GM19025 (cell line): ENCODE measurements at regions not wholly inside any gene's neighbourhood (a gene's known extent, or its start where the extent isn't known, plus 50 kb on each side); places are given as distances from the start of the nearest gene placed in this dataset.
"Not testable (repeated sequence)": the region's sequence is repeated elsewhere in the genome, so short reads cannot be mapped to it uniquely, and the experiment has no call there.

Experiments used
- ATAC-seq: cut with Tn5 transposase; IDR thresholded peaks from one replicate; pipeline ENCODE4 v1.9.1; 2021; ENCODE audit warnings: mild to moderate bottlenecking, low read depth, moderate library complexity; ENCODE audit not compliant: unreplicated experiment

GRCh38 chr14:98932431-98933325 lies 339.3 kb downstream of the BCL11B start:
- ATAC-seq, result no peak

- not testable (repeated sequence) for ATAC-seq
Observed at GRCh38 chr14:98934569-98934968, 337.4 kb downstream of the BCL11B start.

DNA sequence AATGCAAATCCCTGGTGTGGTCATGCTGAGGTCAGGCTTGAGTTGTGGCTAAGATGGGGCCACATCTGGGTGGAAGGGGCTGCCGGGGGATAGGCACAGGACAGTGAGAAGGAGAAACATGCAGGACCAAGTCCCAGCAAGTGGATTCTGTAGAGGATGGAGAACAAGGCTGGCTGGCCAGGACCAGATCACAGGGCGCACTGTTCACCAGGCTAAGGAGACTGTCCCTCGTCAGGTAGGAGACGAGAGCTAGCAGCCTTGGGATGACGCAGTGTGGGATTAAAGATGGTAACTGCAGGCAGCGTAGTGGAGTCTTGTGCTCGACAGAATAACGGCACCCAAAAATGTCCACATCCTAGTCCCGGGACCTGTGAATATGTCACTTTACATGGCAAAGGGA lies 336.1 kb downstream of the BCL11B start:
- ATAC-seq, result no peak

DNA sequence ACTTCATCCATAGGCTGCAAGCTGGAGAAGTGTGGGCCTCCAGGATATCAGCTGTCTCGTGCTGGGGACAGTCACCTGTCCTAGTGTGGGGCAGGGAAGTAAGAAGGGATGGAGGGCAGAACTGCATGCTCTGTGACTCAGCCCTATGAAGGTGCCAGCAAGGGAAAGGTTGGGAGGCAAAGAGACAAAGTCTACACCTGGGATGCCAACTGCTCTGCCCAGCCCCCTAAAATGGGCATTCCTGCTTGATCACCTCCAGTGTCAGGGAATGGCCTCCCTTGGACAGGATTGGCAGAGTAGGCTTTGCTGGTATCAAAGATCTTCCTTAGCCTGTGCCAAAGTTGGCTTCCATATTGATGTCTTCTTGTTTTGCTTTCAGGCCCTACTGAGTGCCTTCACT lies 335.0 kb downstream of the BCL11B start:
- ATAC-seq, result no peak

- no peak for ATAC-seq
Observed at GRCh38 chr14:98937712-98938505, 334.1 kb downstream of the BCL11B start.

DNA sequence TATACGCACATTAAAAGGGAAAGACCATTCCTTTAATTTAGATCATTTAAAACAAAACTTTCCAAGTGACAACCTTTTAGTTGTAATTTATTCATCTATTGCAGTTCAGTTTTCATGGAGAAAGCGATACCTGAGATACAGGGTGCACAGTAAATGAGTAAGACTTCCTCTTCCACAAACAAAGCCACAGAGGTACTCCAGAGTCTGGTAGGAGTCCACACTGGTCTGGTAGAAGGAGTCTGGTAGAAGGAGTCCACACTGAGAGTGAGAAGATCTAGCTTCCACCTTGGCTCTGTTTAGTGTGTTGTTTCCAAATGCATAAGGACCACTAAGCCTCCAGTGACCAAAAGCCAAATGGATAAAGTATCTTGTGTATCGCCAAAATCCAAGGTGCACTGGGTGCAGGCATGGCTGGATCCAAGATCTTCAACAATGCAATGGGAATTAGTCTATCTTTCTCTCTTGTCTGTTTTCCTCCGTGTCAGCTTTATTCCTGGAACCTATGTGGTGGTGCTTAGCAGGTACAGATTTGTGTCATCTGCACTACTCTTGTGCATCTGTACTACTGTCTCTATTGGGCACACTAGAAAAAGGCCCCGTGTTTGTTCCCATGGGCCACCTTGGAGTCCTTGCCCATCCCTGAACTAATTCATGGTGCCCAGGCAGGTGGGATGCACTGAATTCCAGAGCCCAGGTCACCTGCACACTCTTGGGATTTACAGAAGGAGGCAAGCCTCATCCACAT lies 331.1 kb downstream of the BCL11B start:
- ATAC-seq, result no peak

GRCh38 chr14:98941481-98941880 lies 330.5 kb downstream of the BCL11B start:
- ATAC-seq, result no peak

GRCh38 chr14:98943907-98944306 lies 328.1 kb downstream of the BCL11B start:
- ATAC-seq, result no peak

- no peak for ATAC-seq
Observed at GRCh38 chr14:98944989-98945388, 327.0 kb downstream of the BCL11B start.

GRCh38 chr14:98945611-98946570 lies 326.1 kb downstream of the BCL11B start:
- no peak for ATAC-seq

DNA sequence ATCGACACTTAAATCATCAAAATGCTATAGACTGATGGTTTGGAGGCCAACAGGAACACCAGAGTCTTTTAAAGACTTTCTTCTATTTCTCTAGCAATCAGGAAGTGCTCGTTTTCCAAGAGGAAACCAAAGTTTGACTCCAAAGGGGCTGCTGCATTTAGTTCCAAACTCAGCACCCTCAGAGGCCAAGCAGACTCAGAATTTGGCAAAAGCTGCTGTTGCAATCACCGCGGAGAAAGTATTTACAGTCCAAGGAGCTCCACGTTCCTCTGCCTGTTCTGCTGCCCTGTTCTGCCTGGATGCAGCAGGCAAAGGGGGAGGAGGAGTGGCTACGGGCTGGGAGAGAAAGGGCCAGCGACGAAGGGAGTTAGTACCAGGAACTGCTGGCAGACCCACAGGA lies 325.1 kb downstream of the BCL11B start:
- ATAC-seq, result no peak

- no peak for ATAC-seq
Observed at GRCh38 chr14:98947911-98948595, 323.9 kb downstream of the BCL11B start.

GRCh38 chr14:98949051-98949450 lies 322.9 kb downstream of the BCL11B start:
- ATAC-seq, result no peak

- no peak for ATAC-seq
Observed at GRCh38 chr14:98949481-98950135, 322.4 kb downstream of the BCL11B start.

- no peak for ATAC-seq
Observed at GRCh38 chr14:98950353-98950895, 321.6 kb downstream of the BCL11B start.

- ATAC-seq, result no peak
Observed at GRCh38 chr14:98951031-98951430, 321.0 kb downstream of the BCL11B start.

- ATAC-seq, result no peak
Observed at GRCh38 chr14:98951521-98952152, 320.4 kb downstream of the BCL11B start.
